NT2/D1 (cell line): ENCODE measurements at regions not wholly inside any gene's neighbourhood (a gene's known extent, or its start where the extent isn't known, plus 50 kb on each side); places are given as distances from the start of the nearest gene placed in this dataset.

Experiments
- SUZ12 ChIP-seq: IDR thresholded peaks from 2 replicates; pipeline ENCODE4 v1.6.1; 2011; ENCODE audit not compliant: insufficient read length, insufficient read depth; ENCODE audit errors: extremely low read depth
- YY1 ChIP-seq: IDR thresholded peaks from 2 replicates; pipeline ENCODE4 v1.6.1; 2011; ENCODE audit not compliant: insufficient read length, insufficient read depth
- ZNF274 ChIP-seq: IDR thresholded peaks from 2 replicates; pipeline ENCODE4 v1.6.1; 2011; ENCODE audit warnings: mild to moderate bottlenecking, low read depth, low read length

DNA sequence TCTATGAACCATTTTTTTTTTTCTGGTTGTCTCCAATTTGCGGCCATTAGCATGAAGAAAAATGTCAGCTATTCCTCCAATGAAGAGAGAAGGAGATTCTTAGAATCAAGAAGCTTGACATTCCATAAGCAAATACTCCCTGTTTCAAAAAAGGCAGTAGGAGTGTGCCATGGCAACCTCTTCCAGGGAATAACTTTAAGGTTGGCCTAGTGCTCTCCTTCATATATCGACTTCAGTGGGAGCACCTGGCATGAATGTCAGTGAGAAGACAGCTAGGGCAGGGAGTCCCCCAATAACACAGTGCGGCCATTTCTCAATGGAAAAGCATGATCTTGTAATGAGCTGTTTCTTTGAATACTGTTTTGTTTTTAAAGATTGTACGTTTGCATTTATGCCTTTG, 493.0 kb upstream of the ATP11B start:
- TF ChIP-seq YY1 (no peak), ZNF274 (no peak), SUZ12 (no peak)
